NCI-H774 (cell line): ENCODE measurements at regions not wholly inside any gene's neighbourhood (a gene's known extent, or its start where the extent isn't known, plus 50 kb on each side); places are given as distances from the start of the nearest gene placed in this dataset.
"Not testable (repeated sequence)": the region's sequence is repeated elsewhere in the genome, so short reads cannot be mapped to it uniquely, and the experiment has no call there.

Experiments
- DNase-seq: peaks from one replicate; lab custom pipeline; 2025; lab: John Stamatoyannopoulos, UW

- no peak for DNase-seq
These were observed 148.1 kb upstream of the RPRM start for GRCh38 chr2:153626676-153627075.

GRCh38 chr2:153635494-153635893 lies 156.9 kb upstream of the RPRM start:
- DNase-seq, result no peak

- no peak for DNase-seq
These were observed 162.5 kb upstream of the RPRM start for GRCh38 chr2:153641046-153641445.

GRCh38 chr2:153644955-153645354 lies 166.4 kb upstream of the RPRM start:
- no peak for DNase-seq

- no peak for DNase-seq
These were observed 167.0 kb upstream of the RPRM start for GRCh38 chr2:153645599-153645998.

- no peak for DNase-seq
These were observed 179.1 kb upstream of the RPRM start for GRCh38 chr2:153657651-153658050.

GRCh38 chr2:153661801-153662200 lies 183.2 kb upstream of the RPRM start:
- no peak for DNase-seq

- DNase-seq, result no peak
These were observed 184.8 kb upstream of the RPRM start for GRCh38 chr2:153663371-153663770.

GRCh38 chr2:153664009-153664408 lies 185.4 kb upstream of the RPRM start:
- not testable (repeated sequence) for DNase-seq

- DNase-seq, result no peak
These were observed 188.9 kb upstream of the RPRM start for GRCh38 chr2:153667475-153667874.

- no peak for DNase-seq
These were observed 190.4 kb upstream of the RPRM start for GRCh38 chr2:153668923-153669322.

- DNase-seq, result no peak
These were observed 161.6 kb upstream of the GALNT13 start for GRCh38 chr2:153710128-153710527.

GRCh38 chr2:153715218-153715850 lies 156.4 kb upstream of the GALNT13 start:
- DNase-seq, result no peak

- no peak for DNase-seq
These were observed 154.7 kb upstream of the GALNT13 start for GRCh38 chr2:153717060-153717459.

GRCh38 chr2:153739394-153739793 lies 132.3 kb upstream of the GALNT13 start:
- no peak for DNase-seq

GRCh38 chr2:153761936-153762335 lies 109.8 kb upstream of the GALNT13 start:
- no peak for DNase-seq

- no peak for DNase-seq
These were observed 105.3 kb upstream of the GALNT13 start for GRCh38 chr2:153766415-153766814.

- no peak for DNase-seq
These were observed 101.2 kb upstream of the GALNT13 start for GRCh38 chr2:153770359-153770991.

- DNase-seq, result no peak
These were observed 91.5 kb upstream of the GALNT13 start for GRCh38 chr2:153780241-153780640.

- DNase-seq, result no peak
These were observed 85.7 kb upstream of the GALNT13 start for GRCh38 chr2:153786016-153786415.

GRCh38 chr2:153787612-153788011 lies 84.1 kb upstream of the GALNT13 start:
- no peak for DNase-seq

- no peak for DNase-seq
These were observed 69.1 kb upstream of the GALNT13 start for GRCh38 chr2:153802671-153803070.

GRCh38 chr2:153808679-153809078 lies 63.0 kb upstream of the GALNT13 start:
- DNase-seq, result no peak

- no peak for DNase-seq
These were observed 60.2 kb upstream of the GALNT13 start for GRCh38 chr2:153811516-153811915.
